ENCODE measurements at regions not wholly inside any gene's neighbourhood (a gene's known extent, or its start where the extent isn't known, plus 50 kb on each side); places are given as distances from the start of the nearest gene placed in this dataset.
"Not testable (repeated sequence)": the region's sequence is repeated elsewhere in the genome, so short reads cannot be mapped to it uniquely, and the experiment has no call there.

- no peak for DNase-seq
Observed at GRCh38 chr14:101634202-101634849, 73.0 kb downstream of the DIO3 start.

- peak in 2 of 51 donors; percentile 16 to 52 for DNase-seq
Observed at GRCh38 chr14:101634850-101635748, 73.8 kb downstream of the DIO3 start.

GRCh38 chr14:101635749-101636560 lies 74.7 kb downstream of the DIO3 start:
- DNase-seq = no peak

GRCh38 chr14:101639241-101639833 lies 78.0 kb downstream of the DIO3 start:
- no peak for DNase-seq

GRCh38 chr14:101643651-101644050 lies 82.4 kb downstream of the DIO3 start:
- no peak for DNase-seq

- DNase-seq = no peak
Observed at GRCh38 chr14:101654051-101654450, 92.8 kb downstream of the DIO3 start.

GRCh38 chr14:101657372-101657771 lies 96.1 kb downstream of the DIO3 start:
- DNase-seq = no peak

GRCh38 chr14:101665478-101666078 lies 95.9 kb upstream of the PPP2R5C start:
- peak in 5 of 51 donors; percentile 2 to 27 (median 7) for DNase-seq

GRCh38 chr14:101666264-101666663 lies 95.2 kb upstream of the PPP2R5C start:
- DNase-seq = no peak

- DNase-seq = no peak
Observed at GRCh38 chr14:101669629-101670028, 91.9 kb upstream of the PPP2R5C start.

GRCh38 chr14:101673873-101674272 lies 87.6 kb upstream of the PPP2R5C start:
- DNase-seq = no peak

GRCh38 chr14:101675835-101676234 lies 85.7 kb upstream of the PPP2R5C start:
- DNase-seq = not testable (repeated sequence)

- not testable (repeated sequence) for DNase-seq
Observed at GRCh38 chr14:101677912-101678327, 83.6 kb upstream of the PPP2R5C start.

GRCh38 chr14:101681795-101682194 lies 79.7 kb upstream of the PPP2R5C start:
- no peak for DNase-seq

GRCh38 chr14:101683365-101683764 lies 78.1 kb upstream of the PPP2R5C start:
- DNase-seq = no peak

- no peak for DNase-seq
Observed at GRCh38 chr14:101687756-101688546, 73.6 kb upstream of the PPP2R5C start.

- no peak for DNase-seq
Observed at GRCh38 chr14:101689039-101689501, 72.4 kb upstream of the PPP2R5C start.

- DNase-seq = not testable (repeated sequence)
Observed at GRCh38 chr14:101689966-101690365, 71.5 kb upstream of the PPP2R5C start.

GRCh38 chr14:101695659-101696058 lies 65.8 kb upstream of the PPP2R5C start:
- no peak for DNase-seq

- DNase-seq = no peak
Observed at GRCh38 chr14:101704140-101704539, 57.4 kb upstream of the PPP2R5C start.
